K562 (cell line): ENCODE measurements at regions not wholly inside any gene's neighbourhood (a gene's known extent, or its start where the extent isn't known, plus 50 kb on each side); places are given as distances from the start of the nearest gene placed in this dataset.

Experiments
- ATAC-seq: fragments of 200-7000 bp; cut with Tn5 transposase; 3 replicates; pipeline ENCODE4 v1.9.1; 2020; ENCODE audit warnings: moderate library complexity
- BruUV-seq: library from RNA; stranded (reverse); fragments of 400-500 nt; replicated peaks from 2 replicates; lab custom pipeline; 2021; lab: Mats Ljungman, UMichigan
- CTCF ChIA-PET: fragments of 300-600 bp; formaldehyde crosslinking; extraction: SDS; loops from one replicate; lab custom pipeline; 2021; ENCODE audit warnings: low intra/inter-chr PET ratio; lab: Yijun Ruan, JAX
- POLR2A ChIA-PET: fragments of 300-600, 350-650 bp; sonication (Branson Sonifier 250); formaldehyde crosslinking; extraction: SDS; loops from one replicate; lab custom pipeline; 2021; ENCODE audit warnings: antibody characterized with exemption, inconsistent platforms; lab: Yijun Ruan, JAX
- DNase-seq, 4 experiments: peaks; one replicate each; pipeline versions ENCODE4 v3.0.0 to v3.0.0-alpha.2; 2011 to 2018; ENCODE audit warnings: low spot score in 3 of 4, mixed read lengths in 3 of 4; ENCODE audit errors: extremely low read depth in 1 of 4
- FAIRE-seq: peaks from 2 replicates; lab custom pipeline; 2011; peaks lifted over from hg19 to GRCh38; lab: Jason Lieb, UNC
- H2AFZ ChIP-seq: 2 replicates; pipeline ENCODE4 v1.6.0; 2011; ENCODE audit warnings: low read depth, low read length, control low read depth, inconsistent platforms
- H3K27ac ChIP-seq: fragments of 200-600 bp; 3 replicates; pipeline ENCODE4 v1.8.0; 2011; ENCODE audit warnings: low read depth, mild to moderate bottlenecking, control low read depth, inconsistent platforms, low read length, moderate library complexity, mixed read lengths; ENCODE audit errors: extremely low read depth
- H3K27me3 ChIP-seq, 2 experiments: fragments of 300-600 bp in 1 of 2; 2 replicates in 1 of 2; 3 replicates in 1 of 2; pipeline versions ENCODE4 v1.6.0 to v1.8.0; 2011; ENCODE audit warnings: inconsistent platforms in 2 of 2, low read length in 2 of 2, mild to moderate bottlenecking in 1 of 2, mixed read lengths in 1 of 2, moderate library complexity in 1 of 2; ENCODE audit not compliant: control insufficient read depth in 2 of 2, insufficient read depth in 2 of 2
- H3K36me3 ChIP-seq: fragments of 300-600 bp; 3 replicates; pipeline ENCODE4 v1.8.0; 2011; ENCODE audit warnings: mild to moderate bottlenecking, low read length, inconsistent platforms; ENCODE audit not compliant: control insufficient read depth, insufficient read depth
- H3K4me1 ChIP-seq, 2 experiments: fragments of 200-600 bp in 1 of 2; replicated peaks in 1 of 2; 2 replicates in 1 of 2; 3 replicates in 1 of 2; pipeline versions ENCODE4 v1.5.1 to v1.8.0; 2011; ENCODE audit warnings: inconsistent platforms in 2 of 2, low read length in 2 of 2, mild to moderate bottlenecking in 1 of 2, mixed read lengths in 1 of 2, moderate library complexity in 1 of 2; ENCODE audit not compliant: control insufficient read depth in 2 of 2, insufficient read depth in 2 of 2
- H3K4me2 ChIP-seq: 2 replicates; pipeline ENCODE4 v1.6.1; 2011; ENCODE audit warnings: low read length, control low read depth, inconsistent platforms, mixed read lengths; ENCODE audit not compliant: insufficient read depth
- H3K4me3 ChIP-seq: fragments of 200-600 bp; sonication (generic), shearing (Covaris generic); 2 replicates; pipeline ENCODE4 v1.5.1; 2016; ENCODE audit warnings: control low read depth, inconsistent platforms
- H3K79me2 ChIP-seq: fragments of 200-600 bp; 3 replicates; pipeline ENCODE4 v1.8.0; 2011; ENCODE audit warnings: low read length, inconsistent platforms; ENCODE audit not compliant: control insufficient read depth, insufficient read depth
- H3K9ac ChIP-seq, 2 experiments: 2 replicates each; pipeline versions ENCODE4 v1.6.0 to v1.6.1; 2011; ENCODE audit warnings: low read depth in 2 of 2, low read length in 2 of 2, control low read depth in 1 of 2, inconsistent platforms in 1 of 2, mild to moderate bottlenecking in 1 of 2, mixed read lengths in 1 of 2; ENCODE audit not compliant: insufficient read depth in 1 of 2
- H3K9me1 ChIP-seq: one replicate; pipeline ENCODE4 v1.6.0; 2011; ENCODE audit warnings: inconsistent platforms, mild to moderate bottlenecking, low read length, moderate library complexity; ENCODE audit not compliant: control insufficient read depth, insufficient read depth
- H3K9me3 ChIP-seq: replicated peaks from 2 replicates; pipeline ENCODE4 v1.5.1; 2011; ENCODE audit warnings: low read depth, low read length, inconsistent platforms; ENCODE audit not compliant: control insufficient read depth, insufficient read depth
- H4K20me1 ChIP-seq: replicated peaks from 2 replicates; pipeline ENCODE4 v1.6.1; 2011; ENCODE audit warnings: low read length, inconsistent platforms, mixed read lengths; ENCODE audit not compliant: control insufficient read depth, insufficient read depth
- ASH1L ChIP-seq: fragments of 450-650 bp; IDR thresholded peaks from 2 replicates; pipeline ENCODE4 v1.6.1; 2018; ENCODE audit warnings: borderline replicate concordance, mild to moderate bottlenecking, low read depth; ENCODE audit not compliant: partially characterized antibody
- CHAMP1 ChIP-seq: fragments of 450-650 bp; IDR thresholded peaks from 2 replicates; pipeline ENCODE4 v1.6.1; 2016; ENCODE audit warnings: mild to moderate bottlenecking
- E2F1 ChIP-seq: sonication (generic); formaldehyde crosslinking; IDR thresholded peaks from 2 replicates; pipeline ENCODE4 v1.8.1; 2023; ENCODE audit warnings: mild to moderate bottlenecking, missing genetic modification reagents, moderate library complexity
- ELF4 ChIP-seq: fragments of 450-650 bp; formaldehyde crosslinking; IDR thresholded peaks from 2 replicates; pipeline ENCODE4 v1.4.0; 2022; ENCODE audit warnings: missing genetic modification characterization
- HOXB6 ChIP-seq: fragments of 250-450 bp; sonication (Bioruptor Pico); IDR thresholded peaks from 2 replicates; pipeline ENCODE4 v1.5.1; 2022; ENCODE audit warnings: mild to moderate bottlenecking, borderline replicate concordance
- MCM7 ChIP-seq, 2 experiments: fragments of 450-650 bp; IDR thresholded peaks; 2 replicates each; pipeline ENCODE4 v1.6.1; 2016 to 2018
- NFYB ChIP-seq: IDR thresholded peaks from 2 replicates; pipeline ENCODE4 v1.6.1; 2011; ENCODE audit warnings: mild to moderate bottlenecking, moderate library complexity; ENCODE audit not compliant: insufficient read length; ENCODE audit errors: extremely low read depth
- SMC3 ChIP-seq: conservative IDR thresholded peaks from 2 replicates; pipeline ENCODE4 v1.6.1; 2011; ENCODE audit warnings: low read depth, low read length, improper control_type of control experiment; ENCODE audit not compliant: insufficient read depth
- SRSF9 ChIP-seq: fragments of 200-400 bp; formaldehyde crosslinking; IDR thresholded peaks from 2 replicates; pipeline ENCODE4 v1.6.1; 2017; ENCODE audit warnings: low read depth, low read length, borderline replicate concordance
- TAF15 ChIP-seq: fragments of 200-400 bp; formaldehyde crosslinking; IDR thresholded peaks from 2 replicates; pipeline ENCODE4 v1.6.1; 2017; ENCODE audit warnings: mild to moderate bottlenecking, low read depth, low read length, moderate library complexity
- TRIM24 ChIP-seq, 2 experiments: fragments of 450-650 bp; IDR thresholded peaks; 2 replicates each; pipeline ENCODE4 v1.6.1; 2016
- ZNF24 ChIP-seq: fragments of 450-650 bp; IDR thresholded peaks from 2 replicates; pipeline ENCODE4 v1.6.1; 2016
- ZNF408 ChIP-seq: fragments of 250-450 bp; sonication (Bioruptor Pico); IDR thresholded peaks from 2 replicates; pipeline ENCODE4 v1.4.0; 2020; ENCODE audit warnings: low read depth, mild to moderate bottlenecking, moderate library complexity
- ZNF77 ChIP-seq: fragments of 250-450 bp; sonication (Bioruptor Pico); IDR thresholded peaks from 2 replicates; pipeline ENCODE4 v1.5.0; 2020
- WGBS: fragments of 100-300 bp; shearing (Covaris generic); methylation state at CpG from one replicate; pipeline ENCODE4 v1.1.6; 2016; ENCODE audit warnings: low coverage, mixed read lengths; ENCODE audit not compliant: insufficient coverage; ENCODE audit errors: missing lambda C conversion rate; 5-methylcytosine and 5-hydroxymethylcytosine counted together
- in situ Hi-C: fragments of 300-500 bp; cut with MboI; formaldehyde crosslinking; loops from 4 replicates; pipeline ENCODE4 v1.15.0; 2018; ENCODE audit warnings: inconsistent platforms, mixed read lengths
- intact Hi-C: fragments of 100-400 bp; cut with micrococcal nuclease; formaldehyde crosslinking; loops from 2 replicates; pipeline ENCODE4 v1.14.2; 2022

- TF ChIP-seq CHAMP1 (no peak), ZNF24 (no peak), TRIM24 (IDR thresholded peaks at IDR 0.05) (no peak), HOXB6 (CRISPR knock-in tag) (no peak)
These were observed 106.9 kb downstream of the TLE3 start (continued) for GRCh38 chr15:69990566-69991421.

- Histone ChIP-seq H3K4me2 (no peak overlapping the region), H4K20me1 (no peaks in the 10 kb centered on the region; the same call in 1 of the 2 replicates), H3K9ac (no peak overlapping the region; a peak in 1 of 4 replicates), H2AFZ (no peak overlapping the region), H3K9me3 (no peaks in the 10 kb centered on the region), H3K27me3 (peaks cover 11 to 46% of the 10 kb centered on the region in 2 experiments; a peak in 4 of 5 replicates), H3K9me1 (no peaks in the 10 kb centered on the region), H3K79me2 (no peaks in the 10 kb centered on the region), H3K4me3 (no peak overlapping the region), H3K27ac (no peak overlapping the region), H3K4me1 (no peaks in the 10 kb centered on the region), H3K36me3 (no peaks in the 10 kb centered on the region)
- ATAC-seq (no peak), FAIRE-seq (no peak), DNase-seq (no peak)
- TF ChIP-seq E2F1 (no peak), SRSF9 (no peak), ZNF77 (CRISPR knock-in tag) (no peak), MCM7 (IDR thresholded peaks at IDR 0.05) (no peak), TAF15 (no peak), NFYB (no peak), ASH1L (no peak), SMC3 (no peak), ZNF408 (CRISPR knock-in tag) (no peak), ELF4 (CRISPR knock-in tag) (no peak)
- CTCF ChIA-PET = no interaction called here
- intact Hi-C loops (no loop called here), in situ Hi-C loops (no loop called here)
- POLR2A ChIA-PET = interaction anchor here (0.5 to 0.6 kb wide), 2 partner anchors 152 to 527 kb away, joined by 3 read pairs; no protein-coding TSS in a partner anchor
- BruUV-seq = no TSS peak
- WGBS = 7% methylated on average over 5 of the region's 10 CpGs
These were observed 106.2 kb downstream of the TLE3 start for GRCh38 chr15:69991551-69991980.
